WTC11 (cell line): ENCODE measurements at regions not wholly inside any gene's neighbourhood (a gene's known extent, or its start where the extent isn't known, plus 50 kb on each side); places are given as distances from the start of the nearest gene placed in this dataset.
A peak's percentile ranks its signal among the peaks of the same experiment; 100 is the strongest.

Source experiments
- ATAC-seq: fragments of 200-7000 bp; cut with Tn5 transposase; 2 replicates; pipeline ENCODE4 v1.10.0; 2021; ENCODE audit warnings: mild to moderate bottlenecking, moderate library complexity
- CTCF ChIA-PET: fragments of 300-600 bp; sonication (Branson Sonifier 250); formaldehyde crosslinking; loops from one replicate; lab custom pipeline; 2021; ENCODE audit warnings: antibody characterized with exemption; lab: Charles Lee
- POLR2A ChIA-PET: fragments of 350-600 bp; sonication (Branson Sonifier 250); formaldehyde crosslinking; loops from one replicate; lab custom pipeline; 2021; ENCODE audit warnings: antibody characterized with exemption; lab: Charles Lee
- DNase-seq: peaks from one replicate; pipeline ENCODE4 v3.0.0; 2021; ENCODE audit warnings: low spot score
- H3K27ac Mint-ChIP-seq: 2 replicates; pipeline ENCODE4 v1.8.0; 2021; ENCODE audit warnings: mixed read lengths
- H3K27me3 Mint-ChIP-seq: 2 replicates; pipeline ENCODE4 v1.8.0; 2021; ENCODE audit warnings: low read depth, mild to moderate bottlenecking, moderate library complexity, mixed read lengths
- H3K36me3 Mint-ChIP-seq: 2 replicates; pipeline ENCODE4 v1.8.0; 2021; ENCODE audit warnings: mixed read lengths
- H3K4me1 Mint-ChIP-seq: 2 replicates; pipeline ENCODE4 v1.8.0; 2022; ENCODE audit warnings: mixed read lengths
- H3K4me3 Mint-ChIP-seq: 2 replicates; pipeline ENCODE4 v1.8.0; 2021; ENCODE audit warnings: mild to moderate bottlenecking, moderate library complexity, mixed read lengths
- H3K9me3 Mint-ChIP-seq: 2 replicates; pipeline ENCODE4 v1.8.0; 2021; ENCODE audit warnings: mixed read lengths
- AR ChIP-seq: fragments of 250-450 bp; sonication (Bioruptor Pico); IDR thresholded peaks from 2 replicates; pipeline ENCODE4 v1.9.0; 2021; ENCODE audit warnings: mild to moderate bottlenecking
- ARID4B ChIP-seq: sonication (generic); formaldehyde crosslinking; IDR thresholded peaks from 2 replicates; pipeline ENCODE4 v1.8.0; 2023; ENCODE audit warnings: missing genetic modification reagents, mild to moderate bottlenecking, borderline replicate concordance
- ATF1 ChIP-seq: sonication (generic); formaldehyde crosslinking; IDR thresholded peaks from 2 replicates; pipeline ENCODE4 v1.8.1; 2023; ENCODE audit warnings: mild to moderate bottlenecking, moderate library complexity, missing genetic modification reagents
- CTCF ChIP-seq: fragments of 200-600 bp; IDR thresholded peaks from 2 replicates; pipeline ENCODE4 v1.8.0; 2022; ENCODE audit warnings: antibody characterized with exemption
- E2F5 ChIP-seq: sonication (generic); formaldehyde crosslinking; IDR thresholded peaks from 2 replicates; pipeline ENCODE4 v1.8.1; 2022; ENCODE audit warnings: mild to moderate bottlenecking, moderate library complexity, missing genetic modification reagents
- EMX1 ChIP-seq: fragments of 250-450 bp; sonication (Bioruptor Pico); IDR thresholded peaks from 2 replicates; pipeline ENCODE4 v1.8.0; 2021; ENCODE audit warnings: mild to moderate bottlenecking
- FOXJ3 ChIP-seq: sonication (generic); formaldehyde crosslinking; IDR thresholded peaks from 2 replicates; pipeline ENCODE4 v1.9.0; 2021; ENCODE audit warnings: missing genetic modification reagents, mild to moderate bottlenecking, borderline replicate concordance
- FOXP4 ChIP-seq: sonication (generic); formaldehyde crosslinking; IDR thresholded peaks from 2 replicates; pipeline ENCODE4 v1.8.0; 2022; ENCODE audit warnings: mild to moderate bottlenecking, missing genetic modification reagents
- GRHL2 ChIP-seq: fragments of 250-450 bp; sonication (Bioruptor Pico); IDR thresholded peaks from 2 replicates; pipeline ENCODE4 v1.8.0; 2022; ENCODE audit warnings: mild to moderate bottlenecking, moderate library complexity; ENCODE audit not compliant: insufficient replicate concordance, severe bottlenecking
- JAZF1 ChIP-seq: fragments of 250-450 bp; sonication (Bioruptor Pico); IDR thresholded peaks from 2 replicates; pipeline ENCODE4 v1.9.0; 2021; ENCODE audit warnings: moderate library complexity, mild to moderate bottlenecking, inconsistent platforms
- NFATC4 ChIP-seq: fragments of 250-450 bp; sonication (Bioruptor Pico); IDR thresholded peaks from 2 replicates; pipeline ENCODE4 v1.9.0; 2021; ENCODE audit warnings: mild to moderate bottlenecking
- NFYB ChIP-seq: sonication (generic); formaldehyde crosslinking; conservative IDR thresholded peaks from 2 replicates; pipeline ENCODE4 v1.8.0; 2022; ENCODE audit warnings: low read depth, missing genetic modification reagents
- NR3C1 ChIP-seq: sonication (generic); formaldehyde crosslinking; conservative IDR thresholded peaks from 2 replicates; pipeline ENCODE4 v1.8.1; 2023; ENCODE audit warnings: low read depth, mild to moderate bottlenecking, missing genetic modification reagents
- RELA ChIP-seq: sonication (generic); formaldehyde crosslinking; IDR thresholded peaks from 2 replicates; pipeline ENCODE4 v1.8.1; 2022; ENCODE audit warnings: missing genetic modification reagents, mild to moderate bottlenecking, borderline replicate concordance
- RORB ChIP-seq: fragments of 250-450 bp; sonication (Bioruptor Pico); IDR thresholded peaks from 2 replicates; pipeline ENCODE4 v1.9.0; 2021; ENCODE audit warnings: mild to moderate bottlenecking
- SOX15 ChIP-seq: fragments of 250-450 bp; sonication (Bioruptor Pico); IDR thresholded peaks from 2 replicates; pipeline ENCODE4 v1.9.0; 2021; ENCODE audit warnings: mild to moderate bottlenecking
- ZNF121 ChIP-seq: sonication (generic); formaldehyde crosslinking; IDR thresholded peaks from 2 replicates; pipeline ENCODE4 v1.8.0; 2023; ENCODE audit warnings: missing genetic modification reagents
- ZSCAN18 ChIP-seq: fragments of 250-450 bp; sonication (Bioruptor Pico); IDR thresholded peaks from 2 replicates; pipeline ENCODE4 v2.1.2; 2022; ENCODE audit warnings: mild to moderate bottlenecking, moderate library complexity

GRCh38 chr5:56465769-56466135, 232.6 kb upstream of the ANKRD55 start (continued):
- TF ChIP-seq NR3C1, result no peak

GRCh38 chr5:56464935-56465768, 232.0 kb upstream of the ANKRD55 start:
- CTCF ChIA-PET, result no interaction called here
- Mint-ChIP-seq H3K36me3 (no peaks in the 10 kb centered on the region), H3K27me3 (no peaks in the 10 kb centered on the region; the same call in 1 of the 2 replicates), H3K27ac (no peak overlapping the region), H3K4me3 (no peak overlapping the region), H3K9me3 (no peaks in the 10 kb centered on the region)
- DNase-seq (no peak), ATAC-seq (no peak)
- POLR2A ChIA-PET, result no interaction called here
- TF ChIP-seq ZNF121 (CRISPR knock-in tag) (no peak), ARID4B (CRISPR knock-in tag) (no peak), GRHL2 (CRISPR knock-in tag) (no peak), AR (CRISPR knock-in tag) (no peak), FOXJ3 (CRISPR knock-in tag) (no peak)
- TF ChIP-seq, all 79 proteins: peak for 0
- H3K4me1 Mint-ChIP-seq, result peaks cover 43% of the 10 kb centered on the region

- ChIA-PET CTCF (no interaction called here), POLR2A (no interaction called here)
- DNase-seq, result no peak
- no peak overlapping the region for H3K4me3 Mint-ChIP-seq
- no peaks in the 10 kb centered on the region for H3K36me3 Mint-ChIP-seq
- no peaks in the 10 kb centered on the region for H3K27me3 Mint-ChIP-seq
- no peaks in the 10 kb centered on the region for H3K9me3 Mint-ChIP-seq
- ATAC-seq, result peak; percentile 80
- peaks cover 53% of the 10 kb centered on the region for H3K4me1 Mint-ChIP-seq
- H3K27ac Mint-ChIP-seq, result peak overlapping the region; percentile 57; the same call in 1 of the 2 replicates
- TF ChIP-seq NFYB (CRISPR knock-in tag) (no peak), E2F5 (no peak), FOXP4 (CRISPR knock-in tag) (no peak), JAZF1 (no peak), ATF1 (no peak), EMX1 (CRISPR knock-in tag) (no peak), NFATC4 (CRISPR knock-in tag) (no peak), RORB (CRISPR knock-in tag) (no peak), RELA (no peak), FOXJ3 (CRISPR knock-in tag) (no peak), SOX15 (CRISPR knock-in tag) (no peak), CTCF (no peak), ZSCAN18 (CRISPR knock-in tag) (no peak)
Observed at GRCh38 chr5:56463944-56464571, 230.9 kb upstream of the ANKRD55 start.
